ENCODE measurements at regions not wholly inside any gene's neighbourhood (a gene's known extent, or its start where the extent isn't known, plus 50 kb on each side); places are given as distances from the start of the nearest gene placed in this dataset.
A peak's percentile ranks its signal among the peaks of the same experiment; 100 is the strongest.

- H4K8ac ChIP-seq (ENCODE audit: extremely low read depth, insufficient read depth, low read length) = no peak overlapping the region
- H2BK15ac ChIP-seq (ENCODE audit: low read length) = no peak overlapping the region
- no peak overlapping the region for H2AK5ac ChIP-seq (ENCODE audit: low read depth, low read length)
- no peak overlapping the region for H2BK12ac ChIP-seq (ENCODE audit: low read depth, low read length)
- 97% methylated on average over 10 of the region's 10 CpGs; no CpG with 5 or more reads in 1 of the 2 experiments for WGBS, 2 experiments (ENCODE audit: extremely low coverage in 1 of 2, insufficient coverage in 1 of 2, insufficient read length in 1 of 2, insufficient replicate concordance in 2 of 2, low coverage in 1 of 2, low lambda C conversion rate in 2 of 2, missing lambda C conversion rate in 1 of 2)
- H3K4me1 ChIP-seq (replicated peaks in 1 of 4; ENCODE audit: control insufficient read depth in 3 of 4, insufficient read depth in 4 of 4, low read length in 3 of 4) = no peaks in the 10 kb centered on the region
- H3K9me3 ChIP-seq (ENCODE audit: insufficient read depth in 2 of 2, low read depth in 1 of 2, low read length in 1 of 2) = no peaks in the 10 kb centered on the region
- no peaks in the 10 kb centered on the region for H3K23me2 ChIP-seq (ENCODE audit: low read depth, low read length)
- TF ChIP-seq MAFK (IDR thresholded peaks at IDR 0.05; ENCODE audit: low read depth, low read length) (no peak), TEAD4 (IDR thresholded peaks at IDR 0.05; ENCODE audit: low read depth, low read length) (no peak), EGR1 (IDR thresholded peaks at IDR 0.05; ENCODE audit: borderline replicate concordance, low read depth, low read length) (no peak), SAP30 (IDR thresholded peaks at IDR 0.05; ENCODE audit: insufficient read depth, insufficient replicate concordance, low read length) (no peak), FOSL1 (IDR thresholded peaks at IDR 0.05; ENCODE audit: insufficient read depth, low read depth, low read length) (no peak), SUZ12 (IDR thresholded peaks at IDR 0.05; ENCODE audit: low read length) (no peak), CHD1 (IDR thresholded peaks at IDR 0.05; ENCODE audit: low read depth, low read length) (no peak), CEBPB (IDR thresholded peaks at IDR 0.05; ENCODE audit: low read depth, low read length) (no peak), RXRA (IDR thresholded peaks at IDR 0.05; ENCODE audit: insufficient read depth, low read depth, low read length) (no peak), POLR2A (IDR thresholded peaks at IDR 0.05; ENCODE audit: control extremely low read depth in 1 of 2, low read depth in 2 of 2, low read length in 2 of 2) (no peak), EP300 (IDR thresholded peaks at IDR 0.05; ENCODE audit: borderline replicate concordance in 1 of 2, low read depth in 2 of 2, low read length in 2 of 2) (no peak), JUND (IDR thresholded peaks at IDR 0.05; ENCODE audit: low read length) (no peak), CTBP2 (IDR thresholded peaks at IDR 0.05; ENCODE audit: borderline replicate concordance, insufficient read depth, insufficient read length, low read length) (no peak)
- H2BK120ac ChIP-seq (replicated peaks; ENCODE audit: low read depth, low read length) = no peak overlapping the region
- ChIA-PET POLR2A (ENCODE audit: partially characterized antibody) (no interaction called here), CTCF (ENCODE audit: partially characterized antibody) (interaction anchor here (1.3 kb wide), 1 partner anchor 14 kb away, joined by 3 read pairs; no protein-coding TSS in a partner anchor)
- no peak overlapping the region for H4K91ac ChIP-seq (replicated peaks; ENCODE audit: insufficient read length, low read length)
- H3K4me3 ChIP-seq (ENCODE audit: extremely low read depth in 1 of 4, insufficient read depth in 2 of 4, low read depth in 3 of 4, low read length in 4 of 4) = no peak overlapping the region
- H4K20me1 ChIP-seq (replicated peaks in 1 of 2; ENCODE audit: control insufficient read depth in 1 of 2, insufficient read depth in 2 of 2, low read length in 2 of 2) = no peaks in the 10 kb centered on the region
- no peak overlapping the region for H4K5ac ChIP-seq (ENCODE audit: insufficient read length, low read depth, low read length)
- H3K36me3 ChIP-seq (ENCODE audit: control insufficient read depth in 2 of 4, insufficient read depth in 4 of 4, low read length in 3 of 4) = no peaks in the 10 kb centered on the region
- H3K56ac ChIP-seq (replicated peaks; ENCODE audit: insufficient read length, low read depth, low read length) = no peak overlapping the region
- no peak overlapping the region for H2BK20ac ChIP-seq (ENCODE audit: low read length)
- FAIRE-seq (no peak), DNase-seq (ENCODE audit: low read depth in 1 of 2, low spot score in 2 of 2) (no peak)
- no peaks in the 10 kb centered on the region for H3K79me2 ChIP-seq (ENCODE audit: control insufficient read depth in 1 of 2, insufficient read depth in 2 of 2, low read length in 2 of 2)
- H3K27ac ChIP-seq (ENCODE audit: low read depth, low read length) = no peak overlapping the region
- H3K79me1 ChIP-seq (ENCODE audit: low read depth, low read length) = no peaks in the 10 kb centered on the region
- H2AFZ ChIP-seq (ENCODE audit: low read length) = peak overlapping the region; percentile 22
- H3K4me2 ChIP-seq (ENCODE audit: insufficient read depth in 1 of 2, low read depth in 2 of 2, low read length in 2 of 2) = no peak overlapping the region
- H3K18ac ChIP-seq (ENCODE audit: extremely low read depth, low read length) = no peak overlapping the region
- no peak overlapping the region for H3K14ac ChIP-seq (ENCODE audit: insufficient read length)
- no peak overlapping the region for H2BK5ac ChIP-seq (ENCODE audit: low read depth, low read length)
- no peak overlapping the region for H3K4ac ChIP-seq (replicated peaks; ENCODE audit: insufficient read length, low read depth, low read length)
- no peak overlapping the region for H3K23ac ChIP-seq (ENCODE audit: insufficient read length)
- no peaks in the 10 kb centered on the region for H3K27me3 ChIP-seq (replicated peaks in 1 of 4; ENCODE audit: control insufficient read depth in 3 of 4, extremely low read depth in 1 of 4, insufficient read depth in 3 of 4, low read length in 3 of 4)
- H3K9ac ChIP-seq (replicated peaks in 1 of 4; ENCODE audit: extremely low read depth in 1 of 4, low read depth in 3 of 4, low read length in 3 of 4) = no peak overlapping the region
These were observed 1495.1 kb downstream of the PCDH7 start for GRCh38 chr4:32215277-32215676.
